ENCODE measurements at regions not wholly inside any gene's neighbourhood (a gene's known extent, or its start where the extent isn't known, plus 50 kb on each side); places are given as distances from the start of the nearest gene placed in this dataset.

- TF ChIP-seq CTCF (IDR thresholded peaks at IDR 0.05; ENCODE audit: low read depth, low read length, missing input control) (no peak), ZBTB33 (IDR thresholded peaks at IDR 0.05) (no peak), JUND (IDR thresholded peaks at IDR 0.05) (no peak), RXRA (IDR thresholded peaks at IDR 0.05) (no peak), FOXA1 (IDR thresholded peaks at IDR 0.05) (no peak), GABPA (IDR thresholded peaks at IDR 0.05 in 1 of 2, conservative IDR thresholded peaks at IDR 0.05 in 1 of 2) (no peak), REST (IDR thresholded peaks at IDR 0.05) (no peak), MAX (IDR thresholded peaks at IDR 0.05) (no peak), TAF1 (conservative IDR thresholded peaks at IDR 0.05) (no peak)
Observed at GRCh38 chr12:118560733-118561132, 184.4 kb downstream of the SUDS3 start.
